Activated CD8-positive, alpha-beta memory T cell treated with anti-CD3 and anti-CD28 coated beads for 36 hours (primary cell): ENCODE measurements at regions not wholly inside any gene's neighbourhood (a gene's known extent, or its start where the extent isn't known, plus 50 kb on each side); places are given as distances from the start of the nearest gene placed in this dataset.
"Not testable (repeated sequence)": the region's sequence is repeated elsewhere in the genome, so short reads cannot be mapped to it uniquely, and the experiment has no call there.

Experiments used
- CTCF ChIA-PET: fragments of 350-600 bp; sonication (Branson Sonifier 250); formaldehyde crosslinking; loops from one replicate; lab custom pipeline; 2021; ENCODE audit warnings: antibody characterized with exemption; lab: Charles Lee
- POLR2A ChIA-PET: fragments of 350-600 bp; sonication (Branson Sonifier 250); formaldehyde crosslinking; loops from one replicate; lab custom pipeline; 2021; ENCODE audit warnings: antibody characterized with exemption; lab: Charles Lee

DNA sequence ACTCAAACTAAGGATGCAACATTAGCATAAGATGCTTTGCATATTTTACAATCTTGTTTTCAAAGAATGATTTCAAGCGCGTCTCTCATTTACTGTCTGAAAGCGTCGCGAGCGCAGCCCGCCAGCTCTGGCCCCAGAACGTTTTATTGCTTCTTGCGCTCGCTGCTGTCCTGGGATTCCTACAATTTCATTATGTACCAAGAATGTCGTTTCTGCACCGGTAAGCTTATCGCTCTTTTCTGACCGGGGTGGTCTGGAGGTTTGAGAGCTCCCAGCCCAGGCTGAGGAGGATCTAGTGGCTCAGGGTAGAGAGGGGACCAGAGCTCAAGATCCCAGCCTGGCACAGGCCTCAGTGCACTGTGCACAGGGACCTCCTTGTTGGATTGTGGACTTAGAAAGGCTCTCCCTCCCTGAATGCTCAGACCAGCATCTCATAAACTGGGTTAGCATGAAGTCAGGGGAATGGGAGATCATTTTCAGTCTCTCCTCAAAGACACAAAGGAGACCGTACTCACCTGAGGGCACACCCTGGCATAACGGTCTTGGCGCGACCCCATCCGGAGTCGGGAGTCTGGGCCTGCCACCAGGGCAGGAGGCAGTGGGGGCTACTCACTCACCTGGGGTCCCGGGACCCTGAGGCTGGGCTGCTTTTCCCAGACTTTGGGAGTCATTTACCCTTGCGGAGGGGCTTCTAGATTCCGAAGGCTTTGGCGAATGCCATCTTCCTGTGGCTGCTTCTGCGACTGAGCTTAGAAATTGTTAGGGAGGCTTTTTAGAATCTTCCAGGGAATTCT is 817.4 kb downstream of the BRD1 start:
- ChIA-PET POLR2A (no interaction called here), CTCF (no interaction called here)

- POLR2A ChIA-PET = no interaction called here
- CTCF ChIA-PET = no interaction called here
These were observed 818.2 kb downstream of the BRD1 start for GRCh38 chr22:49009359-49010063.

GRCh38 chr22:49008682-49009235 is 818.9 kb downstream of the BRD1 start:
- POLR2A ChIA-PET = no interaction called here
- CTCF ChIA-PET = no interaction called here

DNA sequence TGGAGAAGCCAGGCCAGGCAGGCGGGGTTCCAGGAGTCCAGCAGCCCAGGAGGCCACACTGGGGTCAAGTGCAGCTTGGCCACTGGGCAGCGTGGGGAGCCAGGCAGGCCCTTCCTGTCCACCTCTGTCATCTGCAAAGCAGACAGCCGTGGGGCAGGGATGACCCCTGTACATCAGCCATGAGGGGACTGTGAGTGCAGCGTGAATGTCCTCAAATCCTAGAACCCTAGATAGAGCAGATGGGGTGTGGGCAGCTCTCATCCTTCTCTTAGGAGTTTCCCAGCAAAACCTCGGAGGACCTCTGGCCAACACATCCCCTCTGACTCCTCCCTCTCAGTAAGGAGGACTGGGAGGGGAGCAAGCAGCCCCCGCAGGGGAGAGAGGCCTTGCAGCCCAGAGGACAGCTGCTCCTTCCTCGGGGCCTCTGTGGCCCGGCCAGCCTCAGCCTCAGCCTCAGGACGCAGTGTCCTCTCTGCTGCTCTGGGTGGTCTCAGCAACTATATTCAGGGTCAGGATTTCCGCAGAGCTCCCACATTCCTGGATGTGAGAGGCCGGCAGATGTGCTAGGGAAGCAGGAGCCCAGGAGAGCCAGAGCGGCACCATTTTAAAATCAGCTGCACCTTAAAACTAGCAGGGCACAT is 820.5 kb downstream of the BRD1 start:
- ChIA-PET POLR2A (no interaction called here), CTCF (no interaction called here)

DNA sequence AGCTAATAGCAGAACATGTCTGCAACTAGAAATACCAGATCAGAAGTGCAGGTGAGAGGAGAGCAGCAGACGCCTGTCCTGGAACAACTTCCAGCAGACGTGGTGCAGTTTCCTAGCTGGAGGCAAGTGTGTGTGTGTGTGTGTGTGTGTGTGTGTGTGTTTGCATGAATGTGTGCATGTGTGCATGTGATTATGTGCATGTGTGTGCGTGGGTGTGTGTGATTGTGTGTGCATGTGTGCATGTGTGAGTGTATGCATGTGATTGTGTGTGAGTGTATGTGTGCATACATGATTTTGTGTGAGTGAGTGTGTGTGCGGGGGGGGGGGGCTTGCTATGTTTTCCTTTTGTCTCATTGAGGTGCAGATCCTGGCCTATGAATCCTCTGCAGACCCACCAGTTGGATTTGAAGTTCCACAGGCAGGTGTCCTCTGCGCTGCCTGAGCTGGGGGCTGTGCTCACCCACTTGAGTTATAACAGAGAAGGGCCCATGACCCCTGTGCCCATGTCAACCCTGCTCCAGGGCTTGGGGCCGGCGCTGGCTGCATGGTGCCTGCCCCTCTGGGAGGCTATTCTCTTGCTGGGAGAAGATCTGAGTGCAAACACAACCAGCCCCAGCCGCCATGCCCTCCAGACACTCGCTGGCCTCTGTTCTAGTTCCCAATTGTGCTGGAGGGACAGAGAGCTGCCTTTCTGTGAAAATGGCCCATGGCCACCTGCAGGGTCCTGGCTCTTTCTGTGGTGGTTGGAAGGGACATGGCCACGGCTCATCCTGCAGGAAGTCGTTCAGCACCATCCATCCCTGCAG is 821.3 kb downstream of the BRD1 start:
- CTCF ChIA-PET = no interaction called here
- POLR2A ChIA-PET = no interaction called here

DNA sequence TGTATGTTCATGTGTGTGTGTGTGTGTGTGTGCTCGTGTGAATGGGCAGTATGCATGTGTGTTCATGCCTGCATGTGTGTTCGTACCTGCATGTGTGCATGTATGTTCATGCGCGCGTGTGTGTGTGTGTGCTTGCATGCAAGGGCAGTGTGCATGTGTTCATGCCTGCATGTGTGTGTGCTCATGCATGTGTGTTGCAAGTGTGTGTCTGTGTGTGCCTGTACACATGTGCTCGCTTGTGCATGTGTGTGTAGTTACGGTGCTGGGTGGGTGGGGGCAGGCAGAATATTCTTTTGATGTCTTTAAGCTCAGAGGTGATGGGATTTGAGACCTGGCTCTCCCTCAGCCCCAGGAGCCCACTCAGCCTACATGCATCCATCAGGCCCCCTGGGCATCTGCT is 822.1 kb downstream of the BRD1 start:
- CTCF ChIA-PET = no interaction called here
- POLR2A ChIA-PET = no interaction called here

- POLR2A ChIA-PET = no interaction called here
- CTCF ChIA-PET = no interaction called here
These were observed 822.9 kb downstream of the BRD1 start for GRCh38 chr22:49004484-49005399.

DNA sequence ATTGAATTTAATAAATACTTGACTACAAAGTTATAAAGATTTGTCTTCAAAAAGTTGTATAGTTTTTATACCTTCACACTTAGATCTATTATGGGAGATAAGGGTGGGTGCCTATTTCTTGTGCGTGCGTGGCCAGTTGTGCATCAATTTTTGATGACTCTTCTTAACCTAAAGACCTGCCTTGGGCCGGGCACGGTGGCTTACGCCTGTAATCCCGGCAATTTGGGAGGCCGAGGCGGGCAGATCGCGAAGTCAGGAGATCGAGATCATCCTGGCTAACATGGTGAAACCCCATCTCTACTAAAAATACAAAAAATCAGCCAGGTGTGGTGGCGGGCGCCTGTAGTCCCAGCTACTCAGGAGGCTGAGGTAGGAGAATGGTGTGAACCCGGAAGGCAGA is 830.1 kb downstream of the BRD1 start:
- POLR2A ChIA-PET, CTCF ChIA-PET: not testable (repeated sequence)

DNA sequence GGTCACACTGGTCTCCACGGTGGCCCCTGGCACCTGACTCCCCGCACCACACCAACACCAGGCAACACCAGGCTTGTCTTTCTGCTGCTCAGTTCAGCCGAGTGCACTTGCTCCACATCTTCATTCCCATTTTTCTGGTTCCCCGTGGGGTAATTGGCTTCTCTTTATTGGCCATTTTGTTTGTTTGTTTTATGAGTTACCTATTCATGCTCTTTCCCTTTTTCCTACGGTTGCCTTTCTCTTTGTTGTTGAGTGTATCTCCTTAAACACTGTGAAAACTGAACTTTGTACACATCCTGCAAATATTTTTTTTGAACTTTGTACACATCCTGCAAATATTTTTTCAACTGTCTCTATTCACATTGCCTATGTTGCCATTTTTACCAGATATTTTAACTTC is 834.0 kb downstream of the BRD1 start:
- ChIA-PET CTCF (no interaction called here), POLR2A (no interaction called here)

DNA sequence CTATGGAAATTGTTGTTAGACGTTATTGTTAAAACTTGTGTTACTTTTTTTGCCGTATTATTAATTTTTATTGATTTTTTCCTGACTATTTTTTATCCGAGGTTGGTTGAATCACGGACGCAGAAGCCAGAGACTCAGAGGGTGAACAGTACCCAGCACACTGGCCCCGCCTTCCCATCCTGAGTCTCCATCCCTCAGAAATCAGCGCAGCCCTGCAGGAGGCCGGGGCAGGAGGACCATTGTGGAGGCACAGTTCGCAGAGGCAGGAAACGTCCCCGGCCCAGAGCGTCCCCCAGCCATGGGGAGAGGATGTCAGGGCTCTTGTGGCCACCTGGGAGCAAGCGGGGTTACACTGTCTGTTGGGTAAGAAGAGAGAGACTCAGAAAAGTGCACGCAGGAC is 843.0 kb downstream of the BRD1 start:
- CTCF ChIA-PET = no interaction called here
- POLR2A ChIA-PET = no interaction called here

GRCh38 chr22:48982321-48982905 is 845.3 kb downstream of the BRD1 start:
- POLR2A ChIA-PET = no interaction called here
- CTCF ChIA-PET = no interaction called here

DNA sequence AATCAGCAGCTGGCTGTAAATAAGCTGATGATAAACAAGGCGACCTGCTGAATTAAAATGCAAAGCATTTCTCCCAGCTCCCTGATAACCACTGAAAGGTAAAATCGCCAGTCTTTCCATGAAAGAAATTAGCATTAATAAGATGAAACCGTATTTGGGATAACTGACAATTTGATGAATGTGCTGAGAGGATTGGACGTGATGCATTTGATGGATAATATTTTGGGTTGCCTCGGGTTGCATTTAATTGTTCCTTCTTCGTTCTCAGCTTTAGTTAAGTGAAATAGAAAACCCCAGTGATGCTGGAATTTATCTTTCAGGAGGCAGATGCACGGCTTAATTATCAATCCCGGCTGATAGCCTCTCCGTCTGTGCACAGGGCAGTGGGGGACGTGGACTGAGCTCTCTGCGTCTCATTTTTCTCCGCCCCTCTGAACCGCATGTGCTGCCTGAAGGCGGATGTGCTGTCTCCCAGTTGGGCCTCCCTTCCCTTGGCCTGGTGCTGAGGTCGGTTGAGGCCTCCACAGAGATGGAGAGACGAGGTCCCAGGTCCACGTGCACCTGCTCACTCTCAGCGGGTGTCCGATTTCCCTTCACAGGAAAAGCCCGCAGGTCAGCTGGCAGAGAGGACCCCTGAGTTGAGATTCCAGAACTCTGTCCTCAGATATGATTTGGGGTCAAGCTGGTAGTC is 846.2 kb downstream of the BRD1 start:
- CTCF ChIA-PET = no interaction called here
- POLR2A ChIA-PET = no interaction called here

DNA sequence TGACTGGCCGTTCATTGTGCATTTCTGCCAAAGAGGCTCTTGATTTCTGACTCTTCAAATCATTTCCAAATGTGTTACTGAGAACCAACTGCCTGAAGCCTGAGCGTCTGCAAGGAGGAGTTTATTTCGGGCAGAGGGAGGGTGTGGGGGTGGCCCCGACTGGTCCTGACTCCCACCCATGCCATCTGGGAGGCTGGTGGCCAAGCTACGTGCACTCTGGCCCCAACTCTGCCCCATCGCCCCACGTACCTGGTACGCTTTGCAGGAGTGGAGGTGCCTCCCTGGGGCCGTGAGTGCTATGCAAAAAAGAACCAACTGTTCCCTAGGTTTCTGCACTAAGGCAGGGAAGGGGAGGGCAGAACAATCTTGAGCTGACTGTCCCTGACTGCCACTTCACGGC is 846.8 kb downstream of the BRD1 start:
- CTCF ChIA-PET = no interaction called here
- POLR2A ChIA-PET = no interaction called here

DNA sequence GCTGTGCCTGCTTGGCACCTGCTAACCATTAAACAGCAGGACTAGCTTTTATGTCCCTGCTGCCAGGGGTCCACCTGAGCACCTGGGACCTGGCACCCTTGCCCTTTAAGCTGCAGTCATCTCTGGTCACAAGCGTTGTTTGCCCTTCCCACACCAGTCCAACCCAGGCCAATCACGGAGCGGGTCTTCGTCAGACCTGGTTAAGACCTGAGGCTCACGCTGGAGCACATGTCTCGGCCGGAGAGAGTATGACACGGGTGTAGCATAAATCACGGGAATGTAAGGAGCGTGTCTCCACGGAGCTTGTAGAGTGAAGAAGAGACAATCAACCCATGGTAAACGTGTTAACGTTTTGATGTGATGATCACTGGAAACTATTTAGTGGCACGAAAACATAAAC is 847.3 kb downstream of the BRD1 start:
- CTCF ChIA-PET = no interaction called here
- POLR2A ChIA-PET = no interaction called here

DNA sequence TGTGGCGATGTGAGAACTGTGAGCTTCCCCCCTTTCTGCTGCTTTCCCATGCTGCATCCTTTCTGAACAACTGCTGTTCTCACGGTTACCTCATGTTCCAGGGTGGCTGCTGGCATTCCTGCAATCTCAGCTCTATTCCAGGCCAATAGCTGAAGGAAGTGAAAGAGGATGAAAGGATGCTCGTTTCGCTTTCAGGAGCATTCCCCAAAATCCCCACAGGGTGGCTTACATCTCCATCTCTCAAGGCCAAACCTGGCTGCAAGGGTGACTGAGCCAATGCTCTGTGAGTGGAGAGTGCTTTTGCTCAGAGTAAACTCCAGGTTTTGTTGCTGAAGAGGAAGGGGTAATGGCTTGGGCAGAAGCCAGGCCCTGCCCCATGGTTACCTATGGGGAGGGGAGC is 848.2 kb downstream of the BRD1 start:
- ChIA-PET POLR2A (no interaction called here), CTCF (no interaction called here)

DNA sequence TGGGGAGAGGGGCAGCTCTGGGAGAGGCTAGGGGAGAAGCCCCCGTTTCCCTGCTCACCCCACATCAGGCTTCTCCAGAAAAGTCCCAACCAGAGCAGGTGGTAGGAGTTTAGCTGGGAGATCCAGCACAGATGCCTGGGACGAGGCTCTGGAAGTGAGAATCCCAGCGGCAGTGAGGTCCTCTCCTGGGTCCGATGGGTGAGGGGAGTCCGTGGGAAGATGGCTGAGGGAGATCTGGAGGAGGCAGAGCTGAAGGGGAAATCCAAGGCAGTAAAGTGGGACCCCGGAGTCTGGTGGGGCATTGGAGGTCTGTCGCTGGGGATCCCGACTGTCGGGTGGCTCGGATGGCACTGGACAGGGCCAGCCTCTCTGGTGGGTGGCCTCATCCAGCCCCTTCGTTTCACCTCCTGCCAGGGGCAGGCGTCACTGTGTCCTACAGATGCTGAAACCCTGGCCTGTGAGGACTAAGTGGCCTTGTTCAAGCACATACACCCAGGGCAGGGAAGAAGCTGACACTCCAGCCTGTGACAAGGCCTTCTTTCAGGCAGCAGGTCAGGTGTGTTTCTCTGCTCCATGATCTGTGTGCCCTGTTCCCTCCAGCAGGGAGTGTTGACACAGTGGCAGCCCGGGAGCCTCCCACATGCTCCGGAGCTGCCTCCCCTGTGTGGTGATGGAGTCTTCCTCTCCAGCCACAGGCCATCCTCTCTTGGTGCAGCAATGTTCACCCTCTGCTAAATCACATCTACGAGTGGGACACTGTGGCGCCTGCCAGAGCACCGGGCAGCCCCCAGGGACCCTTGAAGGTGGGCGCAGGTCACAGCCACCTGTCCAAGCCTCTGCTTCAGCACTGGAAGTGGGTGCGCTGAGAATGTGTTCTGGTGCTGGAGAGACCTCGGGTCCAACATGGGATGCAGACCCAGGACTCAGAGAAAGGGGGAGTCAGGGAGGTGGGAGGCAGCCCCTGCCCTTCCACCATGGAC is 850.8 kb downstream of the BRD1 start:
- POLR2A ChIA-PET = no interaction called here
- CTCF ChIA-PET = no interaction called here

GRCh38 chr22:48975886-48976285 is 851.8 kb downstream of the BRD1 start:
- ChIA-PET POLR2A (no interaction called here), CTCF (no interaction called here)
